ENCODE measurements at regions not wholly inside any gene's neighbourhood (a gene's known extent, or its start where the extent isn't known, plus 50 kb on each side); places are given as distances from the start of the nearest gene placed in this dataset.

- no peaks in the 10 kb centered on the region for H3K27me3 ChIP-seq (ENCODE audit: insufficient read depth, low read length)
- no peaks in the 10 kb centered on the region for H3K9me3 ChIP-seq (ENCODE audit: control insufficient read depth, low read depth, low read length)
- H3K9me3 Mint-ChIP-seq, result no peaks in the 10 kb centered on the region
- H3K79me1 ChIP-seq (ENCODE audit: insufficient read depth, low read depth, low read length, poor library complexity, severe bottlenecking), result no peaks in the 10 kb centered on the region
- H2BK120ac ChIP-seq (ENCODE audit: low read depth, low read length, poor library complexity, severe bottlenecking), result no peak overlapping the region
- no CpG with 5 or more reads among the region's 10 CpGs for WGBS (ENCODE audit: extremely low coverage, insufficient read length, low lambda C conversion rate)
- H3K4me2 ChIP-seq (ENCODE audit: insufficient read depth, insufficient read length, low read length), result no peak overlapping the region
- no peaks in the 10 kb centered on the region for H4K20me1 ChIP-seq (ENCODE audit: control insufficient read depth, insufficient read depth, insufficient read length)
- H2AFZ ChIP-seq (ENCODE audit: low read length), result no peak overlapping the region
- no peaks in the 10 kb centered on the region for H3K23me2 ChIP-seq (ENCODE audit: insufficient read length, low read depth, low read length, poor library complexity, severe bottlenecking)
- H3K27ac ChIP-seq (ENCODE audit: insufficient read length, low read depth, low read length), result no peak overlapping the region
- no peak overlapping the region for H3K9ac ChIP-seq (ENCODE audit: extremely low read depth, insufficient read length, low read length)
- no peak overlapping the region for H3K56ac ChIP-seq (ENCODE audit: insufficient read length, low read depth, low read length)
- no peak overlapping the region for H4K91ac ChIP-seq (ENCODE audit: insufficient read length, low read depth, low read length)
- peaks cover 1% of the 10 kb centered on the region for H3K27me3 Mint-ChIP-seq (ENCODE audit: low read depth)
- no peak overlapping the region for H3K4me3 Mint-ChIP-seq
- H2BK15ac ChIP-seq (ENCODE audit: low read depth, low read length), result no peak overlapping the region
- no peaks in the 10 kb centered on the region for H3K4me1 Mint-ChIP-seq
- H2AK5ac ChIP-seq (ENCODE audit: insufficient read length, low read length), result no peak overlapping the region
- H3K79me2 ChIP-seq (ENCODE audit: insufficient read depth, low read length), result no peaks in the 10 kb centered on the region
- no peaks in the 10 kb centered on the region for H3K4me1 ChIP-seq (ENCODE audit: insufficient read depth, low read length)
- H3K4ac ChIP-seq (ENCODE audit: low read depth, low read length), result no peak overlapping the region
- TF ChIP-seq, protein P1, sequence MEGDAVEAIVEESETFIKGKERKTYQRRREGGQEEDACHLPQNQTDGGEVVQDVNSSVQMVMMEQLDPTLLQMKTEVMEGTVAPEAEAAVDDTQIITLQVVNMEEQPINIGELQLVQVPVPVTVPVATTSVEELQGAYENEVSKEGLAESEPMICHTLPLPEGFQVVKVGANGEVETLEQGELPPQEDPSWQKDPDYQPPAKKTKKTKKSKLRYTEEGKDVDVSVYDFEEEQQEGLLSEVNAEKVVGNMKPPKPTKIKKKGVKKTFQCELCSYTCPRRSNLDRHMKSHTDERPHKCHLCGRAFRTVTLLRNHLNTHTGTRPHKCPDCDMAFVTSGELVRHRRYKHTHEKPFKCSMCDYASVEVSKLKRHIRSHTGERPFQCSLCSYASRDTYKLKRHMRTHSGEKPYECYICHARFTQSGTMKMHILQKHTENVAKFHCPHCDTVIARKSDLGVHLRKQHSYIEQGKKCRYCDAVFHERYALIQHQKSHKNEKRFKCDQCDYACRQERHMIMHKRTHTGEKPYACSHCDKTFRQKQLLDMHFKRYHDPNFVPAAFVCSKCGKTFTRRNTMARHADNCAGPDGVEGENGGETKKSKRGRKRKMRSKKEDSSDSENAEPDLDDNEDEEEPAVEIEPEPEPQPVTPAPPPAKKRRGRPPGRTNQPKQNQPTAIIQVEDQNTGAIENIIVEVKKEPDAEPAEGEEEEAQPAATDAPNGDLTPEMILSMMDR (conservative IDR thresholded peaks at IDR 0.05), result peak; percentile 88
- H3K27ac Mint-ChIP-seq, result no peak overlapping the region
- H3K36me3 Mint-ChIP-seq (ENCODE audit: insufficient read depth in 1 of 3, low read depth in 3 of 3), result no peaks in the 10 kb centered on the region
- H3K18ac ChIP-seq (ENCODE audit: insufficient read length, low read depth, low read length), result no peak overlapping the region
- no peak overlapping the region for H2BK5ac ChIP-seq (ENCODE audit: insufficient read length, low read length)
- H4K5ac ChIP-seq (ENCODE audit: insufficient read length, low read depth, low read length), result no peak overlapping the region
- no peak overlapping the region for H3K14ac ChIP-seq (ENCODE audit: insufficient read depth, low read length)
- no peak overlapping the region for H4K8ac ChIP-seq (replicated peaks; ENCODE audit: insufficient read length, low read depth, low read length)
- no peak overlapping the region for H2BK12ac ChIP-seq (ENCODE audit: insufficient read length, low read depth, low read length)
- H3T11ph ChIP-seq (ENCODE audit: low read length), result no peak overlapping the region
- H2BK20ac ChIP-seq (ENCODE audit: low read depth, low read length, poor library complexity, severe bottlenecking), result no peak overlapping the region
- DNase-seq, result peak; percentile 78
- no peak overlapping the region for H3K23ac ChIP-seq (ENCODE audit: insufficient read length, low read depth, low read length)
Observed at GRCh38 chr1:55378582-55378981, 163.4 kb upstream of the USP24 start.

Measured in H9 (cell line).